PC-3 (cell line): ENCODE measurements at regions not wholly inside any gene's neighbourhood (a gene's known extent, or its start where the extent isn't known, plus 50 kb on each side); places are given as distances from the start of the nearest gene placed in this dataset.
A peak's percentile ranks its signal among the peaks of the same experiment; 100 is the strongest.

Experiments
- ATAC-seq: fragments of 200-7000 bp; cut with Tn5 transposase; 2 replicates; pipeline ENCODE4 v1.9.1; 2020; ENCODE audit warnings: mild to moderate bottlenecking, moderate library complexity
- BruUV-seq: library from RNA; stranded (reverse); fragments of 400-500 nt; replicated peaks from 2 replicates; lab custom pipeline; 2021; lab: Mats Ljungman, UMichigan
- CTCF ChIA-PET: fragments of 300-600 bp; sonication (Branson Sonifier 250); formaldehyde crosslinking; loops from one replicate; lab custom pipeline; 2022; ENCODE audit warnings: antibody characterized with exemption; lab: Charles Lee
- POLR2A ChIA-PET: fragments of 300-600 bp; sonication (Branson Sonifier 250); formaldehyde crosslinking; loops from one replicate; lab custom pipeline; 2022; ENCODE audit warnings: antibody characterized with exemption; ENCODE audit not compliant: unreplicated experiment; lab: Charles Lee
- DNase-seq: peaks from one replicate; pipeline ENCODE4 v3.0.0-alpha.2; 2015
- H2AFZ ChIP-seq: fragments of 300-600 bp; sonication (generic); 2 replicates; pipeline ENCODE4 v1.6.0; 2016; ENCODE audit warnings: antibody characterized with exemption, low read length
- H3F3A ChIP-seq: fragments of 300-600 bp; sonication (generic); one replicate; pipeline ENCODE4 v1.6.0; 2017; ENCODE audit warnings: antibody characterized with exemption, low read length, control low read depth, mild to moderate bottlenecking; ENCODE audit not compliant: unreplicated experiment
- H3K27ac ChIP-seq: fragments of 300-600 bp; sonication (generic); 2 replicates; pipeline ENCODE4 v1.5.1; 2016; ENCODE audit warnings: mild to moderate bottlenecking, low read length
- H3K27me3 ChIP-seq: fragments of 300-600 bp; sonication (generic); 2 replicates; pipeline ENCODE4 v1.6.1; 2016; ENCODE audit warnings: low read length, mixed read lengths
- H3K36me3 ChIP-seq: fragments of 300-600 bp; sonication (generic); 2 replicates; pipeline ENCODE4 v1.6.1; 2016; ENCODE audit warnings: low read depth, mixed run types, low read length, mixed read lengths
- H3K4me1 ChIP-seq: fragments of 300-600 bp; sonication (generic); 2 replicates; pipeline ENCODE4 v1.5.1; 2016; ENCODE audit warnings: low read length; ENCODE audit not compliant: insufficient read depth
- H3K4me2 ChIP-seq: fragments of 300-600 bp; sonication (generic); 2 replicates; pipeline ENCODE4 v1.6.0; 2016; ENCODE audit warnings: low read length
- H3K4me3 ChIP-seq: fragments of 300-600 bp; sonication (generic); 2 replicates; pipeline ENCODE4 v1.5.1; 2016; ENCODE audit warnings: mild to moderate bottlenecking, low read length, mixed read lengths
- H3K79me2 ChIP-seq: fragments of 300-600 bp; sonication (generic); 2 replicates; pipeline ENCODE4 v1.6.1; 2017; ENCODE audit warnings: low read length, mixed read lengths
- H3K9ac ChIP-seq: fragments of 300-600 bp; sonication (generic); 2 replicates; pipeline ENCODE4 v1.6.0; 2016; ENCODE audit warnings: mild to moderate bottlenecking, low read length
- H3K9me2 ChIP-seq: fragments of 300-600 bp; sonication (generic); replicated peaks from 2 replicates; pipeline ENCODE4 v1.6.1; 2016; ENCODE audit warnings: mixed run types, low read length, mixed read lengths
- H3K9me3 ChIP-seq: fragments of 300-600 bp; sonication (generic); 2 replicates; pipeline ENCODE4 v1.6.1; 2016; ENCODE audit warnings: low read length, mixed read lengths
- H4K20me1 ChIP-seq: fragments of 300-600 bp; sonication (generic); 2 replicates; pipeline ENCODE4 v1.6.1; 2016; ENCODE audit warnings: low read length, mixed read lengths
- EZH2 ChIP-seq: fragments of 300-600 bp; sonication (generic); IDR thresholded peaks from one replicate; pipeline ENCODE4 v1.6.1; 2017; ENCODE audit warnings: antibody characterized with exemption, mild to moderate bottlenecking, low read length; ENCODE audit not compliant: unreplicated experiment
- EZH2phosphoT487 ChIP-seq: fragments of 300-600 bp; sonication (generic); IDR thresholded peaks from 2 replicates; pipeline ENCODE4 v1.6.1; 2018; ENCODE audit warnings: mild to moderate bottlenecking, antibody characterized with exemption, low read length, borderline replicate concordance
- intact Hi-C: fragments of 100-400 bp; cut with micrococcal nuclease; formaldehyde crosslinking; loops from 2 replicates; pipeline ENCODE4 v1.9.0; 2023
- TF ChIP-seq, protein P1 (sequence below): fragments of 300-600 bp; sonication (generic); conservative IDR thresholded peaks from 2 replicates; pipeline ENCODE4 v1.5.1; 2017; ENCODE audit warnings: antibody characterized with exemption, low read depth, mild to moderate bottlenecking, low read length

DNA sequence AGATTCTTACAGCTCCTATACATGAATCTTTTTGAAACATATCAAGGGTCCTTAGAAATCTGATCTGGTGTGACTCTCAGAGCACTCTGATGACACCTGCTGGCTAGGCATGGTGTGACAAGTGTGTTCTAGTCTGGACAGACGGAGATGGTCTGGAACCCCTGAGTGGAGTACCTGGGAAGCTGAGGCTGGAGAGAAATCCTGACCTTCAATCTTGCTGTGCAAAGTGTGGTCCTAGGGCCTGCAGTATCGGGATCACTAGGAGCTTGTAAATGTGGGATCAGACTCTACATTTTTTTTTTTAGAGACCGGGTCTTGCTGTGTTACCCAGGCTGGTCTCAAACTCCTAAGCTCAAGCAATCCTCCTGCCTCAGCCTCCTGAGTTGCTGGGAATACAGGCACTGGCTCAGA is 78.6 kb upstream of the SOD1 start:
- Histone ChIP-seq H3K27me3 (no peaks in the 10 kb centered on the region), H3K9me3 (no peaks in the 10 kb centered on the region), H3K9ac (no peak overlapping the region), H3K4me2 (no peak overlapping the region), H4K20me1 (no peaks in the 10 kb centered on the region), H3K27ac (no peak overlapping the region), H3F3A (no peaks in the 10 kb centered on the region), H3K4me3 (no peak overlapping the region), H3K36me3 (no peaks in the 10 kb centered on the region), H3K4me1 (no peaks in the 10 kb centered on the region), H3K9me2 (no peaks in the 10 kb centered on the region), H3K79me2 (no peaks in the 10 kb centered on the region), H2AFZ (0 out of 2 replicates have a peak overlapping the region, but pooled peaks have one; percentile 23)
- DNase-seq (peak; percentile 88), ATAC-seq (peak; percentile 92)
- ChIA-PET CTCF (interaction anchor here (0.5 to 1.4 kb wide), 9 partner anchors 10 to 563 kb away, joined by 3 to 9 read pairs (median 5); no protein-coding TSS in a partner anchor), POLR2A (no interaction called here)
- TF ChIP-seq, protein P1, sequence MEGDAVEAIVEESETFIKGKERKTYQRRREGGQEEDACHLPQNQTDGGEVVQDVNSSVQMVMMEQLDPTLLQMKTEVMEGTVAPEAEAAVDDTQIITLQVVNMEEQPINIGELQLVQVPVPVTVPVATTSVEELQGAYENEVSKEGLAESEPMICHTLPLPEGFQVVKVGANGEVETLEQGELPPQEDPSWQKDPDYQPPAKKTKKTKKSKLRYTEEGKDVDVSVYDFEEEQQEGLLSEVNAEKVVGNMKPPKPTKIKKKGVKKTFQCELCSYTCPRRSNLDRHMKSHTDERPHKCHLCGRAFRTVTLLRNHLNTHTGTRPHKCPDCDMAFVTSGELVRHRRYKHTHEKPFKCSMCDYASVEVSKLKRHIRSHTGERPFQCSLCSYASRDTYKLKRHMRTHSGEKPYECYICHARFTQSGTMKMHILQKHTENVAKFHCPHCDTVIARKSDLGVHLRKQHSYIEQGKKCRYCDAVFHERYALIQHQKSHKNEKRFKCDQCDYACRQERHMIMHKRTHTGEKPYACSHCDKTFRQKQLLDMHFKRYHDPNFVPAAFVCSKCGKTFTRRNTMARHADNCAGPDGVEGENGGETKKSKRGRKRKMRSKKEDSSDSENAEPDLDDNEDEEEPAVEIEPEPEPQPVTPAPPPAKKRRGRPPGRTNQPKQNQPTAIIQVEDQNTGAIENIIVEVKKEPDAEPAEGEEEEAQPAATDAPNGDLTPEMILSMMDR = peak; percentile 89
- no peak for TF ChIP-seq EZH2
- intact Hi-C loops = loop anchor here (1.0 to 5.0 kb wide), 3 partner anchors 74 to 383 kb away; no protein-coding TSS in a partner anchor
- no TSS peak for BruUV-seq

DNA sequence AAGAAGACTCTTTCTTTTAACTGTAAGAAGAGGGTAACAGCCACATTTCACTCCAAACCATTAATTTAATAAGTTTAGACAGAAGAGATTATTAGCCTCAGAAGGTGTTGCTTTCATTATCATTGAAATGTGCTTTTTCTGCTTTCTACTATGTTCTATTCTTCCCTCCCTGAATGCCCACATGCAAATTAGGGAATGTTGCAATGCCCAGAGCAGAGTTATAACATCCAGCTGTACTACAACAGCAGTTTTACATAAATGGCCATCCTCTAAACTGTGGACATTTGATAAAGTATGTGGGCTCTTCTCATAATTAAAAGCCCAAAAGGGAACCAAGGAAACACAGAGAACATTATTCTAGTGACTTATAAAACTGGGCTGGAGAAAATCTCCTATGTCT is 82.2 kb upstream of the SOD1 start:
- Histone ChIP-seq H3K4me2 (no peak overlapping the region), H3K9me3 (no peaks in the 10 kb centered on the region), H3K4me3 (no peak overlapping the region), H3K36me3 (no peaks in the 10 kb centered on the region), H3K9ac (no peak overlapping the region), H4K20me1 (no peaks in the 10 kb centered on the region), H3K27ac (no peak overlapping the region), H3K4me1 (no peaks in the 10 kb centered on the region), H3K9me2 (no peaks in the 10 kb centered on the region), H3K27me3 (no peaks in the 10 kb centered on the region; the same call in 1 of the 2 replicates), H3K79me2 (no peaks in the 10 kb centered on the region), H3F3A (no peaks in the 10 kb centered on the region), H2AFZ (no peak overlapping the region)
- ChIA-PET POLR2A (no interaction called here), CTCF (interaction anchor here (0.5 kb wide), 1 partner anchor 364 kb away, joined by 3 read pairs; no protein-coding TSS in a partner anchor)
- intact Hi-C loops = no loop called here
- ATAC-seq = no peak
- TF ChIP-seq, protein P1 = no peak
- no peak for TF ChIP-seq EZH2phosphoT487
- no peak for TF ChIP-seq EZH2
- no peak for DNase-seq
- no TSS peak for BruUV-seq

DNA sequence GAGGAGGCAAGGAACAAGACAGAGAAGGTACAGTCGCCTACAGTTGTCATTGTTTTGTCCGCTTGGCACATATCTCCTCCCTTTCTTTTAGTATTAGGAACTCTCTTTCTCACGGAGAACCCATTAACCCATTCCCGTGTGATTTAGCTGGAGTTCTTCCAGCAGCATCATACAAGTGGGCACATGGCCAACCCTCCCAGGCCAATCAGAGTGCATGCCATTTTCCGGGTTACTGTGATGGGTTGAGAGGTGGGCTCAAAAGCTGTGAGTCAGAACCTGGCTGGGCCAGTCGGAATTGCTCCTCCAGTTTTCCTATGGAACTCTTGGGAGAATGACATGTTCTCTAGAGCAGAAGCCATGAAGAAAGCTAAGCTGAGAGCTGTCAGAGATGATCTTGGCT is 83.1 kb upstream of the SOD1 start:
- Histone ChIP-seq H2AFZ (no peak overlapping the region), H3K27ac (no peak overlapping the region), H3K36me3 (no peaks in the 10 kb centered on the region), H3K79me2 (no peaks in the 10 kb centered on the region), H3K4me1 (no peaks in the 10 kb centered on the region), H3F3A (no peaks in the 10 kb centered on the region), H3K9me2 (no peaks in the 10 kb centered on the region), H3K9ac (no peak overlapping the region), H3K4me3 (no peak overlapping the region), H4K20me1 (no peaks in the 10 kb centered on the region), H3K4me2 (no peak overlapping the region), H3K27me3 (no peaks in the 10 kb centered on the region; the same call in 1 of the 2 replicates), H3K9me3 (no peaks in the 10 kb centered on the region)
- no TSS peak for BruUV-seq
- TF ChIP-seq, protein P1 = no peak
- TF ChIP-seq EZH2 (no peak), EZH2phosphoT487 (no peak)
- ChIA-PET POLR2A (no interaction called here), CTCF (interaction anchor here (0.5 kb wide), 1 partner anchor 363 kb away, joined by 3 read pairs; no protein-coding TSS in a partner anchor)
- intact Hi-C loops = no loop called here
- ATAC-seq (no peak), DNase-seq (peak; percentile 19)
